ENCODE measurements at regions not wholly inside any gene's neighbourhood (a gene's known extent, or its start where the extent isn't known, plus 50 kb on each side); places are given as distances from the start of the nearest gene placed in this dataset.

DNA sequence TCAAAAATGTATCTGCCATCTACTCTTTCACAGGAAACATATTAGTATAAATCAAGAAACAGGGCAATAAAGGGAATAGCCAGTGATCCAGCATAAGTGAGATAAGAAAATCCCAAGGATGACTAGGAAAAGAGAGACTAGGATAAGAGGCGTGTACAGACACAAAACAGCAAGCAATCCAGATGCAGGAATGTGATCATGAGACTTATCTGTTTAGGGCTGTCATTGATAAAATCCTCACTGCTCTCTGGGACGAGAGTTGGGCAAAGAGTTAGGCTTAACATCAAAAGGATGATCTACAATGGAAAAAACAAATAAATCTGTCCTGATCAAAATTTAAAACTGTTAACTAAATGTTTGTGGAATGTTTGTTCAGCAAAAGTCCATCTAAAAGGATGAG lies 1156.8 kb upstream of the C9orf72 start:
- Histone ChIP-seq H3K9ac (no peak overlapping the region), H3K36me3 (no peaks in the 10 kb centered on the region), H3K4me3 (no peak overlapping the region), H3K4me2 (no peak overlapping the region), H4K20me1 (no peaks in the 10 kb centered on the region), H3K27ac (no peak overlapping the region), H3K27me3 (no peaks in the 10 kb centered on the region), H3K9me3 (replicated peaks in 1 of 11) (no peaks in the 10 kb centered on the region), H3K4me1 (no peaks in the 10 kb centered on the region)
- TF ChIP-seq Cebpa-rat (IDR thresholded peaks at IDR 0.05): no peak

DNA sequence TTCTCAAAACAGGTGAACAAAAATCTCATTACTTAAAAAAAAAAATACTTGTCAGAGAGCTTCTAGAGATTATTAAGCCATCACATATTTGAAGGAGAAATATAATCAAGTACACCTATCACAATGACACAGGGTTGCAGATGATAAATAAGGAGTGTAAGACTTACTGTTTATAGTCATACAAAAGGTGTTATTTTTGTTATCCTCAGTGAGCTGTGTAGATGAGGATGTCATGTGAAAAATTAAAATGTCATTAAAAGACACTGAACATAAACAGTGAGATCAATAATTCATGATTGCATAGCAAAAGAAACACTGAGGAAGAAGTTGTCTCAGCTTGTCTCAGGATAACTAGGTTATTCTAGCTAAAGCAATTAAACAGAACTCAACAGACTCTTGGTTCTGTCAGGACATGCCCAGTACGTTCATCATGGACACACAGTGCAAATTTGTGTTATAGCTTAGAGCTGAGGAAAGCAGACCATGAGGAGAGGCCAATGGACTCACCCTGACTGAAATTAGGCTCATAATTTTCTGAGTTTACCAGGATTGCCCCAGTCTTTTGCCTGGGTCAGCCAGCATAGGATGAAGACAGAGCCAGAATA lies 1162.6 kb upstream of the C9orf72 start:
- Histone ChIP-seq H3K27me3 (no peaks in the 10 kb centered on the region), H3K9me3 (replicated peaks in 1 of 11) (no peaks in the 10 kb centered on the region), H3K4me2 (no peak overlapping the region), H3K36me3 (no peaks in the 10 kb centered on the region), H3K9ac (no peak overlapping the region), H3K4me1 (no peaks in the 10 kb centered on the region), H4K20me1 (no peaks in the 10 kb centered on the region), H3K4me3 (no peak overlapping the region), H3K27ac (no peak overlapping the region)
- TF ChIP-seq Cebpa-rat (IDR thresholded peaks at IDR 0.05): no peak

DNA sequence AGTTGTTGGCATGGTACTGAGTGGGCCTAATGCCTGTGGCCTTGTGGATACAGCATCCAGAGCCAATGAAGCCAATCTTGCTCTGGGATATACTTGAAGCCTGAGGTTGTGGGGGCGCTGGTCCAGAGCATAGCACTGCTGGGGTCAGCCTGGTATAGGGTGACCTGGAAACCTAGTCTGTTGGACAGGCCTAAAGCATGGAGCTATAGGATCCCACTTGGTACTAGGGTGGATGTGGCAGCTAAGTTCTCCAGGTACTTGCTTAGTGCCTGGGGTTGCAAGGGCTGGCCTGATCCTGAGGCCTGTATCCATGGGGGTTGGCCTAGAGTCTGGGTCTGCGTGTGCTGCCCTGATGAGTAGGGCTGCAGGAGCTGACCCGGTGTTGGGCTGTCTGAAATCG lies 1168.2 kb upstream of the C9orf72 start:
- Histone ChIP-seq H3K36me3 (no peaks in the 10 kb centered on the region), H3K4me3 (no peak overlapping the region), H3K4me1 (no peaks in the 10 kb centered on the region), H3K9me3 (replicated peaks in 1 of 11) (peaks cover 0 to 16% (median 6%) of the 10 kb centered on the region in 11 experiments; a peak in 7 of 22 replicates), H3K27ac (no peak overlapping the region), H3K4me2 (no peak overlapping the region), H3K9ac (no peak overlapping the region), H4K20me1 (no peaks in the 10 kb centered on the region), H3K27me3 (no peaks in the 10 kb centered on the region)
- TF ChIP-seq Cebpa-rat (IDR thresholded peaks at IDR 0.05): no peak

DNA sequence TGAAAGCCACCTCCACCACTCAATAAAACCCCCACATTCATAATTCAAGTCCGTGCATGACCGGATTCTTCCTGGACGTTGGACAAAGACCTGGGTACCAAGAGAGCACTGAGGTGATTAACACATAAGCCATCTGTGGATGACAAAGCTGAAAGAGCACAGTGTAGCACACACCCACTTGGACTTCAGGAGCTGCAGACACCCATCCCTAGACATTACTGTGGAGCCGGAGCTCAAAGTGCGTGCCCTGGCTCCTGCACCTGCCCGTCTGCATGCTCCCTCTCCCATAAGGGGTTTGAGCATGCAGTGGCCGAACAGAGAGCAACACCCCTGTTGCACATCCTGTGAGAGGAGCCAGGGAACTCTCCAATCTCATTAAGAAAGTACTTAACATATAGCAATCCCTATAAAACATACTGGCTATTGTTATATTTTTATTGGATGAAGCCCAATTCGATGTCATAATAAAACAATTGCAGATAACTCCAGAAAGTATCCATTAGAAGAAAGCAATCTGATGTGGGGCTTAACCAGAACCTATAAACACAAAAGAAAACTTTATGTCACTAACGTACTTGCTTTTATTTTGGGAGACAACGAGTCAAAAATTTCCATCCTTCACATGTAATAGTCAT lies 1174.2 kb upstream of the C9orf72 start:
- no peak overlapping the region for H3K4me3 ChIP-seq
- no peaks in the 10 kb centered on the region for H4K20me1 ChIP-seq
- H3K36me3 ChIP-seq: no peaks in the 10 kb centered on the region
- no peak for TF ChIP-seq Cebpa-rat (IDR thresholded peaks at IDR 0.05)
- no peaks in the 10 kb centered on the region for H3K27me3 ChIP-seq
- peaks cover 0 to 16% (median 6%) of the 10 kb centered on the region in 11 experiments; a peak in 7 of 22 replicates for H3K9me3 ChIP-seq (replicated peaks in 1 of 11)
- H3K4me1 ChIP-seq: no peaks in the 10 kb centered on the region
- no peak overlapping the region for H3K27ac ChIP-seq
- no peak overlapping the region for H3K4me2 ChIP-seq
- no peak overlapping the region for H3K9ac ChIP-seq

DNA sequence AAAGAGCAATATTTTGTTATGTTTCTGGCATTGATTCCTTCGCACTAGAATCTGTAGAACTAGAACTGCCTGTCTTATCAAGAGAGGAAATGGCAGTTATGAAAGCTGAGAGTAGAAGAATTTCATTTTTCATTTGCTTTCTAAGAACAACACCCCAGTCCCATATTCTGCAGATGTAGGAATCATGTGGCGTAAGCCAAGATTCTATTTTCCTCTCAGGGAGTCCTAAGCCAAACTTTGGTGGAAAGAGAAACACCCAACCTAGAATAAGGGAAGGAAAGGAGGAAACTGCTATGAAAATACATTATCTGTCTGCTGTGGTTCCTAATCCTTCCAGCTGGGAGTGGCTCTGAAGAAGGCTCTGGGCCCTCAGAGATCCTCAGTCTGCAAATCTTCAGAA lies 1176.9 kb upstream of the C9orf72 start:
- H3K4me1 ChIP-seq: no peaks in the 10 kb centered on the region
- H4K20me1 ChIP-seq: no peaks in the 10 kb centered on the region

DNA sequence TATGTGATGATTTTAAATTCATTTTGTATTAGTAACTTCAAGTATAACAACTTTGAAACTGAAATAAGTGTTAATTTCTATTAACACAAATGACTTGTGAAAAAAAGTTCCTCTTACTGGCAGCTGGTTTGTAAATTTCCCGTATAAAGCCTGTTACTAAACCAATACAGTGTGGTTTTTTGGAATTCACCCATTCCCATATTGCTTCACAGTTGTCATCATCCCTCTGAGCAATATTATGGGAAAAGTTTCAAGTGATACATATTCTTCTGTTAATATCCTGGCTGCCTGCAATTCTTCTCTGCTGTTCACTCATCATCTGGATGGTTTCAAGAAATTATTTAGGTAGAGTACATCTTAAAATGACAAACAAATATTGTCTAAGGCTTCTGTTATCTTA lies 1185.1 kb upstream of the C9orf72 start:
- H3K4me3 ChIP-seq: no peak overlapping the region
- peak overlapping the region in 1 of 11 experiments; percentile 27; a peak in 1 of 22 replicates for H3K4me2 ChIP-seq
- H3K27ac ChIP-seq: no peak overlapping the region
- H3K9ac ChIP-seq: no peak overlapping the region
- H4K20me1 ChIP-seq: no peaks in the 10 kb centered on the region
- no peaks in the 10 kb centered on the region for H3K36me3 ChIP-seq
- peaks cover 0 to 4% (median 0%) of the 10 kb centered on the region in 11 experiments; a peak in 1 of 22 replicates for H3K9me3 ChIP-seq (replicated peaks in 1 of 11)
- no peak for TF ChIP-seq Cebpa-rat (IDR thresholded peaks at IDR 0.05)
- H3K27me3 ChIP-seq: no peaks in the 10 kb centered on the region
- H3K4me1 ChIP-seq: peaks cover 0 to 13% (median 11%) of the 10 kb centered on the region in 10 experiments; a peak in 11 of 20 replicates

More for the DNA sequence above, 1176.9 kb upstream of the C9orf72 start:
- no peak overlapping the region for H3K4me2 ChIP-seq
- no peak overlapping the region for H3K27ac ChIP-seq
- no peak overlapping the region for H3K4me3 ChIP-seq
- no peaks in the 10 kb centered on the region for H3K27me3 ChIP-seq
- H3K9me3 ChIP-seq (replicated peaks in 1 of 11): no peaks in the 10 kb centered on the region
- H3K36me3 ChIP-seq: no peaks in the 10 kb centered on the region
- no peak overlapping the region for H3K9ac ChIP-seq
- no peak for TF ChIP-seq Cebpa-rat (IDR thresholded peaks at IDR 0.05)

DNA sequence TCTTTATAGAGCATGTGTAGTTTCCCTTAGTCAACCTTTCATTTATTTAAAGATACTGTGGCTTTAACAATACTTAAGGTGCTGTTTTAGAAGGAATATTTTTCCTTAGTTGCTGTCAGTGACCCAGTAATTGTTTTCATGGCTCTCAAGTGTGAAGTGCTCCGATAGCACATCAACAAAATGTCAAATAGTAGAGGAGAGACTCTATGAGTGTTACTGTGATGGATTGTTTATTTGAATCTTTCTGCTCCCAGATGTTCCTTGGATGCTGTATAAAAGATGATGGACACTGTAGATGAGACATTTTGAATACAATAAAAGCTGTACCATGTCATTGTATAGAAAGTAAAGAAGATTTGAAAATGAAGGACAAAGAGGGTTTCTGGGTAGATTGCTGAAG lies 1185.7 kb upstream of the C9orf72 start:
- no peaks in the 10 kb centered on the region for H3K27me3 ChIP-seq
- no peak for TF ChIP-seq Cebpa-rat (IDR thresholded peaks at IDR 0.05)
- no peak overlapping the region for H3K27ac ChIP-seq
- no peak overlapping the region for H3K4me3 ChIP-seq
- peaks cover 0 to 4% (median 0%) of the 10 kb centered on the region in 11 experiments; a peak in 1 of 22 replicates for H3K9me3 ChIP-seq (replicated peaks in 1 of 11)
- no peak overlapping the region for H3K4me2 ChIP-seq
- H3K36me3 ChIP-seq: no peaks in the 10 kb centered on the region
- no peak overlapping the region for H3K9ac ChIP-seq
- H3K4me1 ChIP-seq: peaks cover 0 to 13% (median 11%) of the 10 kb centered on the region in 10 experiments; a peak in 11 of 20 replicates
- H4K20me1 ChIP-seq: no peaks in the 10 kb centered on the region

DNA sequence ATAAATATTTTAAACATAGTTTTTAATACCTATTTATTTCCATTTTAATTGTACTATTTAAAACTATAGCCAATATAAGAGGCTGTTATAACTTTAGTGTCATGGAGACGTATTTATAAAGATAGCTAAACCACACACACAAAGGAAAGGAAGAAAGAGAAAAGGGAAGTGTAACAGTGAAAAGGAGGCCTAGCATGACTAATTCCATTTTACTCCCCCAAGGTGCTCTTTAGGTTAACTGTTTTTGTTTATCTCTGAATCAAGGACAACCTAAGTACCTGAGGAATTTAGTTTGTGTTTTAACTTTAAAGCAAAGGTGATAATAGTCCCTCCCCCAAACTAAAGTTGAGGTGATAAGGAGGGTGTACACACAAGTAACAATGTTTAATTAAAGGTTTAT lies 1188.9 kb upstream of the C9orf72 start:
- TF ChIP-seq Cebpa-rat (IDR thresholded peaks at IDR 0.05): no peak
- peak overlapping the region in 6 of 11 experiments; percentile 14 to 31 (median 21); a peak in 9 of 22 replicates for H3K4me2 ChIP-seq
- peak overlapping the region in 1 of 11 experiments; percentile 1; a peak in 2 of 22 replicates for H3K27ac ChIP-seq
- no peaks in the 10 kb centered on the region for H3K36me3 ChIP-seq
- H3K4me1 ChIP-seq: peaks cover 0 to 13% (median 11%) of the 10 kb centered on the region in 10 experiments; a peak in 11 of 20 replicates
- no peaks in the 10 kb centered on the region for H3K27me3 ChIP-seq
- H3K4me3 ChIP-seq: no peak overlapping the region
- H3K9me3 ChIP-seq (replicated peaks in 1 of 11): peaks cover 0 to 4% (median 0%) of the 10 kb centered on the region in 11 experiments; a peak in 1 of 22 replicates
- H4K20me1 ChIP-seq: no peaks in the 10 kb centered on the region
- no peak overlapping the region for H3K9ac ChIP-seq

DNA sequence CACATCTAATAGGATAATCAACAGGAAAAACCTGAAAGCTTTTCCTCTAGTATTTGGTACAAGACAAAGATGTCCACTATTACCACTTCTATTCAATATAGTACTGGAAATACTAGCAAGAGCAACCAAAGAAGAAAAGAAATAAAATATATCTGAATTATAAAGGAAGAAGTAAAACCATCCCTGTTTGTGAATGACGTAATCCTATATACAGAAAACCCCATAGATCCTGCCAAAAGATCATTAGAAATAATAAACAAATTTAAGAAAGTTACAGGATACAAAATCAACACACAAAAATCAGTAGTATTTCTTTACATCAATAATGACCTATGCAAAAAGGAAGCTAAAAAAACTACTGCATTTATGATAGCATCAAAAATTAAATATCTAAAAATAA lies 1191.3 kb upstream of the C9orf72 start:
- H4K20me1 ChIP-seq: no peaks in the 10 kb centered on the region
- no peak overlapping the region for H3K27ac ChIP-seq
- peaks cover 0 to 13% (median 11%) of the 10 kb centered on the region in 10 experiments; a peak in 11 of 20 replicates for H3K4me1 ChIP-seq
- H3K4me3 ChIP-seq: no peak overlapping the region
- no peaks in the 10 kb centered on the region for H3K27me3 ChIP-seq
- no peak overlapping the region for H3K9ac ChIP-seq
- peaks cover 0 to 4% (median 0%) of the 10 kb centered on the region in 11 experiments; a peak in 1 of 22 replicates for H3K9me3 ChIP-seq (replicated peaks in 1 of 11)
- TF ChIP-seq Cebpa-rat (IDR thresholded peaks at IDR 0.05): no peak
- H3K36me3 ChIP-seq: no peaks in the 10 kb centered on the region
- H3K4me2 ChIP-seq: no peak overlapping the region

DNA sequence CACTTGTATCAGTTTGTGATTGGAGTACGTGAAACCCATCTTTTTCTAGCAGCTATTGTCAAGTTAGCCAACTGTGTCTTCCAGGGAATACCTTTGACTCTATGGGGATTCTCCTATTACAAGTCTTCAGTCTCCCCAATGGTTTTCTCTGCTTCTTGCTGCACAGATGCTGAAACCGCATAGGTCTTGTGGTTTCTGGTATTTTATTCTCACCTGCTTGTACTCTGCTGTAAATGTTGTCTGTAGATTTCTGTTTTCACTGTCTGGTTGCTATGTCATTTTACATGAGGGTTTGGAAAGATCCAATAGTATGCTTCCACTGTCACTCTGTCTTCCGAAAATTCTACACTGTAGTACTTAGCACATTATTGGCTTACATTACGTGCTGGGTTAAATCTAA lies 1196.9 kb upstream of the C9orf72 start:
- Histone ChIP-seq H3K27ac (no peak overlapping the region), H3K27me3 (no peaks in the 10 kb centered on the region), H3K9me3 (replicated peaks in 1 of 11) (no peaks in the 10 kb centered on the region), H3K9ac (no peak overlapping the region), H3K4me1 (no peaks in the 10 kb centered on the region), H4K20me1 (no peaks in the 10 kb centered on the region), H3K36me3 (no peaks in the 10 kb centered on the region), H3K4me2 (no peak overlapping the region), H3K4me3 (no peak overlapping the region)
- TF ChIP-seq Cebpa-rat (IDR thresholded peaks at IDR 0.05): no peak
